NT2/D1 (cell line): ENCODE measurements at regions not wholly inside any gene's neighbourhood (a gene's known extent, or its start where the extent isn't known, plus 50 kb on each side); places are given as distances from the start of the nearest gene placed in this dataset.

Experiments
- YY1 ChIP-seq: IDR thresholded peaks from 2 replicates; pipeline ENCODE4 v1.6.1; 2011; ENCODE audit not compliant: insufficient read length, insufficient read depth
- ZNF274 ChIP-seq: IDR thresholded peaks from 2 replicates; pipeline ENCODE4 v1.6.1; 2011; ENCODE audit warnings: mild to moderate bottlenecking, low read depth, low read length

- TF ChIP-seq ZNF274: no peak
- no peak for TF ChIP-seq YY1
These were observed 58.8 kb upstream of the AKR1E2 start for GRCh38 chr10:4767033-4767814.
